Stimulated activated CD4-positive, alpha-beta T cell treated with anti-CD3 and anti-CD28 coated beads, Interleukin-1b, Interleukin-23, amount 100 ng/mL, for 24 hours (primary cell): ENCODE measurements at regions not wholly inside any gene's neighbourhood (a gene's known extent, or its start where the extent isn't known, plus 50 kb on each side); places are given as distances from the start of the nearest gene placed in this dataset.

Experiments
- DNase-seq, 4 experiments: peaks; one replicate each; pipeline ENCODE4 v3.0.0-alpha.2; 2020; ENCODE audit warnings: low read depth in 4 of 4, low spot score in 1 of 4

- no peak for DNase-seq
Observed at GRCh38 chr4:130266814-130267213, 1170.9 kb downstream of the C4orf33 start.

DNA sequence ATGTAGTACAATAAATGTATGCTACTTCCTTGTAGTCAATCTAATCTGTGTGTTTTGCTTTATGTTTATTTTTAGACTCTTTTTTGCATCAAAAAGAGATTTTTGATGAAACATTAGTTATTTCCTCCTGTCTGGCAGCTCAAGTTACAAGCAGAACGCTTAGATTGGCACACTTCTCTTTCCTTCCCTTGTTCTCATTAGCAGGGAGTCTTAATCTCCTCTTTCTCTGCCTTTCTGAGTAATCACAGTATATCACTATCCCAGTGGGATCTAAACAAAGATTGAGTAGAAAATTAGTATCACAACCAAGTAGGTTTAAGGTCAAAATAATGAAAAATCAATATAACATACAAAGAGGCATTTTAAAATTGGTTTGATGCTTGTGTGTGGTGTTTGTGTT is 1192.6 kb downstream of the C4orf33 start:
- no peak for DNase-seq

DNA sequence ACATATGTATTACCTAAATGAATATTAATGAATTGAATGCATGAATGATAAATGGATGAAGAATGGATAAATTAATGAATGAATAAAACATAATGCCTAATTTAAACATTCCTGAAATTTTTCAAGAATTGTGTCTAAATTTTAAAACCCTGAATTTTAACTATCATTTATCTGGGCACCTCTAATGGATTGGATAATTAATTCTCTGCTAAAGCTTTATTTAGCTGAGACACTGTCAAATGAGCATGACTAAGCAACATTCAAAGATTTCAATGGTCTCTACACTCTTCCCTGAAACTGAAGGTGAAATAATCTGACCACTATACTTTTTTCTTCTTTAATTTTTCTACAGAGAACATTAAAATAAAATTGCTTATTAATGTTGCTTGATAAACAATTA is 1197.7 kb downstream of the C4orf33 start:
- DNase-seq = no peak

- DNase-seq = no peak
Observed at GRCh38 chr4:130296448-130296847, 1200.5 kb downstream of the C4orf33 start.

DNA sequence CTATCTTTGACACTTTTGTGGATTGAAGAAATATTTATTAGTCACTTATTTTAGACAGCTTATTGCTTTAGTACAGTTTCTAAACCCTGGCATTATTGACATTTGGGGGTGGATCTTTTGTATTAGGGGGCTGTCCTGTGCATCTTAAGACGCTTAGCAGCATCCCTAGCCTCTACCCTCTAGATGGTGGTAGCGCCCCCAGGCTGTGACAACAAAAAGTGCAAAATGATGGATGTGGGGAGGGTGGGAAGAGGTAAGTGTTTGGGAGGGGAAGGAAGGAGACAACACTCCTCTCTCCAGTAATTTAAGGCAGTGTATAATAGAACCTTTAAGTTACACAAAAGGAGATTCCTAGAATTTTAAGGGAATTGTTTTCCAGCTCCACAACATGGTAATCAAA is 1210.6 kb downstream of the C4orf33 start:
- no peak for DNase-seq

DNA sequence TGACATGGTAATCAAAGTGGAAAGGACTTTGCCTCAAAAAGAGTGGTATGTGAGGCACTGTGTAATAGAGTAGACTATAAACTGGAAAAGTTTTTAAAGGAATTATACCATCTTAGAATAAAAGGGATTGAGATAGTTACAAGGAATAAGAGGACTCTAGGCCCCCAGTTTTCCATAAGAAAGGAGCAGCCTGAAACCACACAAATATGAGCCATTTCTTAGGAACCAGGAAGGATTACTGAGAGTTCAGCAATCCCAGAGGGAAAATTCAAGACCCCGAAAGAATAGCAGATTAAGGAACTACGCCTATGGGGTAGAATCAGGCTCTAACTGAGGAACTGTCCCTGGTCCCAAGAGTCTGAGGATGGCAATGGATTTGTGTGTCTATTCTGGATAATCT is 1213.3 kb downstream of the C4orf33 start:
- DNase-seq = no peak

- DNase-seq = no peak
Observed at GRCh38 chr4:130322439-130322838, 1226.5 kb downstream of the C4orf33 start.

DNA sequence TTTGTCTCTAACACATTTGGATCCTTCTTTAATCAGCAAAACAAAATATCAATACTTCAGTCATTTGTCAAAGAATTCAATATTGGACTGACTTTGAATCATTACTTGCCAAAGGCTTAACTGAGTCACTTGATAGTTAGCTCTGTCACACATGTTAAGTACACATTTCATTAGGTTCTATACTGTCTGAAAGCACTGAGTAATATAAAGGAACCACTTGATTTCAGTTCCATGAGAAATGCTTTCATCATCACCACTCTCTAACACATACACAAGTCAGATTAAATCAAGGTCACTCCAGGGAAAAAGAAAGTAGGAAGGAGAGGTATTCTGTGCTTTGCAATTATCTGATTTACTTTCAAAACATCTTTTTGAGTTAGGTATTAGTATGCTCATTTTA is 1233.1 kb downstream of the C4orf33 start:
- no peak for DNase-seq

DNA sequence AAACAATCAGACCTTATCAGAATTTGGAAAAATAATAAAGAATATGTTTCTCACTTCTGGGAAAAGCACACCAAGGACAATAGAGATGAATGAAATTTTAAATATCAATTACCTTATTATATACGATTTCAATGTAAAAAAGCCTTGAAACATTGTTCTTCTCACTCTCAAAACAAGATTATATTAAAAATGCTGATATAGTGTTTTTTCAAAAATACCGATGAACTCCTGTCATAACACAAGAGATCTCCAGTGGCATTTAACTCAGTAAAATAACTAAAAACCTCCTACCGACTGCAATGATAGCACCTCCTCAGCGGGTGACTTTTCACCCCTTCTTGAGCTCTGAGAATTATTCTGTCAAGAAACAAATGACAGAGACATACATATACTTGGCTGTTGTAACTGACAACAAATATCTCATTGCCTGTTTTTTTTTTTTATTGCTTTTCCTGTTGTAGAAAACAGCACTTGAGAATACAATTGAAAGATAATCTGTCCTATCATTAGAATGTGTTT is 1237.3 kb downstream of the C4orf33 start:
- no peak for DNase-seq

DNA sequence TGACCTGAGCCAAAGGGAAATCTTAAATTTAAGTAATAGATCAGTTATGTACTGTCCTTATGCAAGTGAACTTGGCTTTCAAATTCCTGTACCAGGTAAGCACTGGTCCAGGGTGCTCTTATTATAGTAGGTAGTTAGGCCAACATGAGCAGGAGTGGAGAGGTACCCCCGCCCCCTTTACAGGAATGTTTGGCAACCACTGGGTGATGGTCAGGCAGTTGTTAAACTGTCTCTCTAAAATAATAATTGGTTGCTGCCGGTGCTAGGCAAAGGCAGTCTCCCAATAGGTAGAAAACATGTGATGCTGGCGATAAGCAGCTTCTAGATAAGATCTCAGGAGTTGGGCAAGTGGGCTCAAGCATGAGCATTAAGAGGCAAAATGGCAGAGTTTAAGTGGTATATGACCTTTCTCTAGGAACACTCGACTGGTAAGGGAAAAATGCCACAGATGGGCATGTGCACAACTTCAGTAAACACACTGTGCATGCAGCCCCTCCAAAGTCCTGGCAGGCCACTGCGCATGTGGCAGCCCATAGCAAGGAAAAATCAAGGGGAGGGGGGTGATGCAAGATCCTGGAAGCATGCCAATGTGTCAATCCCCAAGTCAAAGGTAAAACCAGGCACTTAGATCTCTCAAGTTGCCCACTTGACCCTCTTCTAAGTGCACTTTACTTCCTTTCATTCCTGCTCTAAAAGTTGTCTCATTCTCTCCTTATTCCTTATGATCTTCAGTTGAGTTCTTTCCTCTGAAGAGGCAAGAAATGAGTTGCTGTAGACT is 1239.7 kb downstream of the C4orf33 start:
- no peak for DNase-seq

DNA sequence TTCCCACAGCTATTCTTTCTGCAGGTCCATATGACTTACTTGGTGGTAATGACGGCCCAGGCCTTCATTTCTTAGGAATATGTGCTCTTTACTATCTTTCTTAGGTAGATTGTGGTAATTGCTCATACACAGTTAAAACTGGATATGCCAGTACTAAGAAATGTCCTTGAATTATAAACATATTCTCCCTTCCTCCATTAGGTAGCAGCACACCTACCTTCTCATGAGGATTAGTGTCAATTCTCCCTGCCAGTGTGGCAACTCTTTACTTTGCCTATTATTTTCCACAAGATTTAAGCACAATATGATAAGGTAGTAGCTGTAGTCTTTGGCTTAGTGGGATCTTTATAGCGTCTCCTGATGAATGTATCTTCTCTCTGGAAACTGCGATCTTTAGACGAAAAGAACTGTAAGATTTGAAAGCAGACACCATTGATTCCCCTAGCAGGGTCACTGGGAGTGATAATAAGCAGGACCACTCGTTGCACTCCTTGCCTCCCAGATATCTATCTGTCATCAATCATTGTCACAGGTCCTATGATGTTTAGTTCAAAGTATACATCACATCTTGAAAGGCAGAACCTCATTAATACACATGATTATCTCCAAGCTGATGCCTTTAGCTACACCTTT is 1240.7 kb downstream of the C4orf33 start:
- no peak for DNase-seq

- no peak for DNase-seq
Observed at GRCh38 chr4:130338851-130339250, 1242.9 kb downstream of the C4orf33 start.

DNA sequence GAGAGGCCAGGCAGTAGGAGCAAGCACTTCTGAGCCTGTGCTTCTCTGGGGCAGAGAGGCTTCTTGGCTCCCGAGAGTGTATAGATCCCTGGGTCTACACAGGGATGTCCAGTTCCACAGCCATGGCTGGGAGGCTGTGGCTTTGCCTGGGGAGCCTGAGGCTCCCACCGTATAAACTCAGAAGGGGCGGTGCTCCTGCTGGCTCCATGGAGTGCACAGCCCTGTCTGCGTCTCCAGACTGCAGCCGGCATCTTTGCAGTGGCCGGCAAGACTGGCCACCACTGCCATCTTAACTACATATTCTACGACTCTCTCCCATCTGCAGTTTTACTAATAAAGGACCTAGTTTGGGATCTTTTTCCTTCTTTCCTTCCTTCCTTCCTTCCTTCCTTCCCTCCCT is 1253.8 kb downstream of the C4orf33 start:
- DNase-seq = no peak

DNA sequence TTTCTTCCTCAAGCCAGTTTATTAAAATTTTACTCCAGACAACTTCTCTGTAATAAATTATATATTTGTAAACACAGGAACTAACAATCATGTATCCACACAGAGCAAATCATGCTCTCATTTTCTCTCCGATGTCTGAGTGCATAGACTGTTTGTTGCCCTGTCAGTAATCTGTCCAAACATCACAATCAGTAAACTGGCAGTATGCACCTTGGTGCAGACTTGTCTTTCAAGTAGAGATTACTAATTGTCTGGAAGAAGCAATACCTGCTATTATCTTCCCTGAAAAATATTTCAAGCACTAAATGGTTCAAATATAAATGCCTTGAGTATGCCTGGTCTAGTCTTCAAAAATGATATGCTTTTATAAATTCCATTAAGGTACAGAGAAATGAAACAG is 1260.9 kb downstream of the C4orf33 start:
- DNase-seq = no peak

GRCh38 chr4:130359542-130359941 is 1263.6 kb downstream of the C4orf33 start:
- DNase-seq = no peak

DNA sequence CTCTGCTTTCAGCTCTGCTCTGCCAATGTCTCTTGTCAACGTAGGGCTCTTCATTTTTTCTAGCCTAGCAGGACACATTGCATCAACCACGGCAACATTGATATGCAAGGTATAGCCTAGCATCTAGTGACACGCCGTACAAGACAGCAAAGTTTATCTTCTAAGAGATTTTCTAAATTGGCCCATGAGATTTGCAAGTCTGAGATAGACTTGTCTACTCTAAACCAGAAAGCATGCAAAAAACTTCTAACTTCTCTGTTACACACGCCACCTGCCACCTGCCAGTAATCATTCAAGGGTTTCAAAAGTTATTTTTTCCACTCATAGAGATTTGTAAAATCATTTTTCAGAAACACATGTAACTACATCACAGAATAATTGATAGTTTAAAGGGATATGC is 1265.7 kb downstream of the C4orf33 start:
- no peak for DNase-seq

DNA sequence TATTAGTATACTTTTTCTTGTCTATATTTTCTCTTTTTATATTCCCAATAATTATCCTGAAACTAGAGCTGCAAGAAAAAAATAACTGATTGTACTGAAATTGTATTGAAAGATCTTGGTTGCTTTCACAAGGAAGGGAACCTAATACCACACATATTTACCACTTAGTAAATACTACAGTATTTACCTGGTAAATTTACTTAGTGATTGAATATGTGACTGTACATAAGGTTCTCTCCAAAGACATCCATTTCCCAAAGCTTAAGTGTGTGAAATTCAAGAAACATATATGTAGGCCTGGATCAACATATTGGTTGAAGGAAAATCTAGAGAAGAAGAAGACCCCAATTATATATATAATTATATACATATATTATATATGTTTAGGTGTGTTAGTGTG is 1272.7 kb downstream of the C4orf33 start:
- no peak for DNase-seq

- no peak for DNase-seq
Observed at GRCh38 chr4:130393231-130393630, 1297.3 kb downstream of the C4orf33 start.

GRCh38 chr4:130393642-130394041 is 1297.7 kb downstream of the C4orf33 start:
- DNase-seq = no peak

GRCh38 chr4:130395871-130396270 is 1299.9 kb downstream of the C4orf33 start:
- no peak for DNase-seq

- DNase-seq = no peak
Observed at GRCh38 chr4:130403221-130403620, 1307.3 kb downstream of the C4orf33 start.

GRCh38 chr4:130416228-130416627 is 1320.3 kb downstream of the C4orf33 start:
- DNase-seq = no peak
